DMS153 treated with DMSO at 0.1 percent for 48 hours (cell line): ENCODE measurements at regions not wholly inside any gene's neighbourhood (a gene's known extent, or its start where the extent isn't known, plus 50 kb on each side); places are given as distances from the start of the nearest gene placed in this dataset.

Source experiments
- DNase-seq: peaks from one replicate; lab custom pipeline; 2025; ENCODE audit not compliant: unreplicated experiment; lab: John Stamatoyannopoulos, UW

DNA sequence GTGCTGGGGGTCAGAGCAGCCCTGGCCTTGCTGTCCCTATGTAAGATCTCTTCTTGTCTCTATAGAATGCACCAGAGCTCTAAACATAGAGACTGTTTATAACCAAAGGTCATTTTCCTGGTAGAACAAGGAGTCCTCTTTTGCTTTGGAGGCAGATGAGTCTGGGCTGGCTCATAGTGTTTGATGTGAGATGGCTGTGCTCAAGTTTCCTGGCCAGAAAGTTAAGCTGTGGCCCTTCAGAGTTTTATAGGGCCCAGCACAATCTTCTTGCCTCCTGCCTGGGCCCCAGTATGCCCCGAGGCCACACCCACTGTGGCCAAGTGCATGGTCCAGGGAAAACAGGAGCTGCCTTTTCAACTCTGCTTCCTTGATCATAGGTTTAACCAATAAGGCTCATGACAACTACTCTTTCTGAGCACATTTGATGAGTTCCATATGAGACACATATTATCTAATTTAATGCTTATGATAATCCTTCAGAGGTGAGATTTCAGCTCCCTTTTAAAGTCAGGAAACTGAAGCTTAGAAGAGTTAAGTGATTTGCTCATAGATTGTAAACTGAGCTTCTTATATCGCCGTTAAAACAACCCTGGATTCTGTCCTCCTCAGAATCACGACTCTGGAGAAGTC lies 66.3 kb downstream of the MYCN start:
- no peak for DNase-seq

DNA sequence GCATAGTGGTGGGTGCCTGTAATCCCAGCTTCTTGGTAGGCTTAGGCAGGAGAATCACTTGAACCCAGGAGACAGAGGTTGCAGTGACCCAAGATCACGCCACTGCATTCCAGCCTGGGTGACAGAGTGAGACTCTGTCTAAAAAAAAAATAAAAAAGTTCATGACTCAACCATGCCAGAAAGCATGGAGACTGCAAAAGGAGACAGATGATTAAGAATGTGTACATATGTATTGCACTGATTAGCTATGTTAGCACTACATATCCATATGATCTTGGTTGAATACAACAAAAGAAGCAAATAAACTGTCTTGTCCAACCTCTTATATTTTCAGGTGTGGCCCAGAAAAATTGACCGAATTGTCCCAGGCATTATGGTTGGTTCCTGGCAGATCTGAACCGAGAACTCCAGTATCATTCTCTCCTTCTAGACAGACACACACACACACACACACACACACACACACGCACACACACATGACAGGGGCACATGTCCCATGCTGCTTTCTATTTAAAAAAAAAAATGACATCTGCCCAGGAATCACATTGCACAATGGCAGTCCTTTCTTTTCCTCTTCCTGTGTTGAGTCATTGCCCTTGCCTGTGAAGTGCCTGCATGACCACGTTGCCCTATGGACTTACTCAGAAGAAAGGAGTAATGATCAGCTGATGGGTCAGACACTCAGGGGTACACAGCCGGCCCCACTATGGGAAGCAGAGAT lies 65.6 kb downstream of the MYCN start:
- DNase-seq: no peak

DNA sequence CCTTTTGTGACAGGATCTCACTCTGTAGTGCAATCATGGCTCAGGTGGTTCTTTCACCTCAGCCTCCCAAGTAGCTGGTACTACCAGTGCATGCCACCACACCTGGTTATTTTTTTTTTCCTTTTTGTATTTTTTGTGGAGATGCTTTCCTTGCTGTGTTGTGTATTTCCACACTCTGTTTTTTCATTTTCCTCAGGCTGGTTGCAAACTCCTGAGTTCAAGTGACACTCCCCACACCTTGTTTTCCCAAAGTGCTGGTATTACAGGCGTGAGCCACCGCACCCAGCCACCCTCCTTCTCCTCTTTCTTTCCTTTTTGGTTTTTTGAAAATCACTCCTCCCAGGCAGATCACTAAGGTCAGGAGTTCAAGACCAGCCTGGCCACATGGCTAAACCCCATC lies 65.0 kb downstream of the MYCN start:
- DNase-seq: no peak

DNA sequence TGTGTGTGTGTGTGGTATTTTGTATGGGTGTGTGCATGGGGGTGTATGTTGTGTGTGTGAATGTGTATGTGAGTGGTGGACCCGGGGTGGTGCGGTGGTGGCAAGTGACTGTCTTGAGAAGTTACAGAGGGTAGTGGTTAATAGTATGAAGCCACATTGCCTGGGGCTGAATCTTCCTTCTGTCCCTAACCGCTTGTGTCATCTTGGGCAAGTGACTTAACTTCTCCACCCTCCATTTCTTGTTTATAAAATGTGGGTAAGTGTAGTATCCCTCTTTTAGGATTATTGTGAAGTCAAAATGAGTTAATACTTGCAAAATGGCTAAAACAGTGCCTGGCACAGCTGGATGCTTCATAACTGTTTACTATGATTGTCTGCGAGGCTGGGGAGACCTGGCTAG lies 63.5 kb downstream of the MYCN start:
- DNase-seq: no peak

DNA sequence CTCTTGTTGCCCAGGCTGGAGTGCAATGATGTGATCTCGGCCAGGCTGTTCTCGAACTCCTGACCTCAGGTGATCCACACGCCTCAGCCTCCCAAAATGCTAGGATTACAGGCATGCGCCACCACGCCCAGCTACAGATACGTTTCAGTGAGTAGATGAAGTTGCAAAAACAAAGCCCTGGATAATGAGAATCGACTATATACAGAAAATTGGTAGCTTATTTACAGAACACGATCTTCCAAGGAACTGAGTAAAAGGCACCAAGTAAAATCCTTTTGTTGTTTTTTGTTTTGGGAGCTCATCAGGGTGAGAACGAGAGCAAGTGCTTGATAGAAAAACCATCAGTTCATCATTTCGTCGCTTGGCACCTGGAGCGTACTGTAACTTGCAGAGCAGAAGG lies 62.8 kb downstream of the MYCN start:
- no peak for DNase-seq

DNA sequence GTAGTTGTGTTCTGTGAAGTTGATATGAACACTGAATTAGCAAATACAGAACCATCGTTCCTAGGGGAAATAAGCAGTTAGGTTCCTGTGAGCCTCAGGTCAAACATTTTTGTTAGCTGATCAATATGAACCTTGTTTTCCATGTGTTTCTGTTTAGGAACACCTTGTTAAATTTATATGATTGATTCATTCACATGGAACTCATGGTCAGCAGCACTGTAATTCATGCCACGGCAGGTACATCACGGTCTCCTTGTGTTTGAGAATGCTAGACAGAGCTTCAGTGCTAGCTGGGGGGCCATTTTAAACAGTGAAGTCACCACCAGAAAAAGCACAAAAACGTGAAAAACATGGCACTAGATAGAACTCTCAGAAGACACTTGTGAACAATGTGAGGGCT lies 62.2 kb downstream of the MYCN start:
- DNase-seq: no peak

DNA sequence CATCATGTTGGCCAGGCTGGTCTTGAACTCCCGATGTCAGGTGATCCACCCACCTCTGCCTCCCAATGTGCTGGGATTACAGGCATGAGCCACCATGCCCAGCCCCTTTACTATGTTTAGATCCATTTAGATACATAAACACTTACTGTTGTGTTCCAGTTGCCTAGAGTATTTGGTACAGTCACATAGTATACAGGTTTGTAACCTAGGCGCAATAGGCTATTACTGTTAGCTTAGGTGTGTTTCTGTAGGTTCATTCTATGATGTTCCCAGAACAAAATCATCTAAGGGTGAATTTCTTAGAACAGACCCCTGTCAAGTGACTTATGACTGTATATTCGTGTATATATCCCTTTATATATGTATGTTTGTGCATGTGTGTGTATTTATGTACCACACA lies 61.8 kb downstream of the MYCN start:
- DNase-seq: no peak

DNA sequence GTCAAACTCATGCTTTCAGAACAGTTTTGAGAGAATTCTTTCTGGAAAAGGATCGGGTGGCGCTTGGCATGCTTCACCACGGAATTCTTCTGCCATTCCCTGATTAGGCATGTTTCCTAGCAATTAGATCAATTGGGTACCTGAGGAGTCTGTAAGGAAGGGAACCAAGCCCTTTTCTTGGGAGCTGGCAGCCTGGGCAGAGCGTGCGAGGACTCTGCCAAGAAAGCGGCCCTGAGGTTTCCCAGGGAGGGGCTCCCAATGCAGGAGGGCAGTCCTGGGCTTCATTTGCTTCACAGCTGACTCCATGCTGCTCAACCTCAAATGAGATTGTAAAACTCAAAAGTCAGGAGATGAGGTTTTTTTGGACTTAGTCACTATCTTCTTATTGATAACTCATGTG lies 60.3 kb downstream of the MYCN start:
- no peak for DNase-seq

DNA sequence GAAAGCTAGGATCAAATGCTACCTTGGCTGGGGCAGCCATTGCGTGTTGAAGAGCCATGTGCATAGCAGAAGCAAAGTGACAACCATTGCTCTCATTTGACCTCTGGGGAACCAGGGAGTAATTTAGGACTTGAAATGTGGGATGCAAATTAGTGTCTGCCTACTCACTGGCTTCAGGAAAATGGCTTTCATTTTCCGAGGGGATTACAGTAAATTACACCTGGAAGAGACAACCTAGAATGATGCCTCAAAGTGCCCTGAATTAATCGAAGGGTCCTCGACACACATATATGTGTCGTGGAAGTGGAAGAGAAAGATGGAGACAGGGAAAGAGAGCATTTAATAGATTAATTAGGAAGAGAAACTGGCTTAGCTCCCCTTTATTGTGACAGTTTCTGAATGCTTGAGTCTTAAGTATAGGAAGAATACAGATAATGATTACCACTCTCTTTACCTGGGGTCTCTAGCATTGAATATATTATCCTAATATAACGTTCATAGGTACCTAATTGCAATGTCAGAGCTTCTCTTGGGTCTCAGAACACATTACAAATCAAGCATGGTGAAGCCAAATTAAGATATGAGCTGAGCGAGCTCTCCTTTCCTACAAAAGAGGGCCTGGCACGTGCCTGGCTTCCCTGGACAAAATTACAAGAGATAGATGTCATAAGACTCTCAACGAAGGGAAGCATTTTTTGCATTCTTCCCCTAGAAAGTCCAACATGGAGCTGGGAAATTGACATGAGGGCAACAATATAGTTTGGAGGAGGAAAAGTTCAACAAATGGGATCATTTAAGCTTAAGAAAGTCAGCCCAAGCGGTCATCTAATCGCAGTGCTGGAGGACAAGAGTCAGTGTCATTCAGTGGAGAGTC lies 59.5 kb downstream of the MYCN start:
- DNase-seq: no peak

DNA sequence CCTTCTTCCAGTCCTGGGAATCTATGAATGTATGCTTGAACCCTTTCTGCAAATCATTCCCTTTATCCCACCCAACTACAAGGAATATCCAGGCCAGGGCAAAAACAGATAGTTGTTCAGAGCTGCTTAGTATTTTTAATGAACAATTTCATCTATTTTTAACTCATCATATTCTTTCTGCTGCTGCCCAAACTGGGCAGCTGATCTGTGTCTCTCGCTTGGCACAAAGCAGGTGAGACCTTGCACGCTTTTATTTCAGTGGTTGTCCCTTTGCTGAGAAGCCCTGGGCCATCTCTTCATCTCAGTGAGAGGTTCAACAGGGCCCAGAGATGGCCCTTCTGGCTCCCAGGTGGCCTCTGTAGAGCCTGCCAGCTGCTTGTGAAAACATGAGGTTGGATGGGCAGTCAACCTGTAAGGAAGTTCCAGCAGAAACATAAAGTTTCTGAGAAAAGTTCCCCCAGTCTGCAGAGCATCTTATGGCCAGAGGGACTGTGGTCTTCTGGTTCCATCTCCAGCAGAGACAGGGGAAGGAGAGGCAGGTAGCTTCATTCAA lies 57.5 kb downstream of the MYCN start:
- DNase-seq: no peak

DNA sequence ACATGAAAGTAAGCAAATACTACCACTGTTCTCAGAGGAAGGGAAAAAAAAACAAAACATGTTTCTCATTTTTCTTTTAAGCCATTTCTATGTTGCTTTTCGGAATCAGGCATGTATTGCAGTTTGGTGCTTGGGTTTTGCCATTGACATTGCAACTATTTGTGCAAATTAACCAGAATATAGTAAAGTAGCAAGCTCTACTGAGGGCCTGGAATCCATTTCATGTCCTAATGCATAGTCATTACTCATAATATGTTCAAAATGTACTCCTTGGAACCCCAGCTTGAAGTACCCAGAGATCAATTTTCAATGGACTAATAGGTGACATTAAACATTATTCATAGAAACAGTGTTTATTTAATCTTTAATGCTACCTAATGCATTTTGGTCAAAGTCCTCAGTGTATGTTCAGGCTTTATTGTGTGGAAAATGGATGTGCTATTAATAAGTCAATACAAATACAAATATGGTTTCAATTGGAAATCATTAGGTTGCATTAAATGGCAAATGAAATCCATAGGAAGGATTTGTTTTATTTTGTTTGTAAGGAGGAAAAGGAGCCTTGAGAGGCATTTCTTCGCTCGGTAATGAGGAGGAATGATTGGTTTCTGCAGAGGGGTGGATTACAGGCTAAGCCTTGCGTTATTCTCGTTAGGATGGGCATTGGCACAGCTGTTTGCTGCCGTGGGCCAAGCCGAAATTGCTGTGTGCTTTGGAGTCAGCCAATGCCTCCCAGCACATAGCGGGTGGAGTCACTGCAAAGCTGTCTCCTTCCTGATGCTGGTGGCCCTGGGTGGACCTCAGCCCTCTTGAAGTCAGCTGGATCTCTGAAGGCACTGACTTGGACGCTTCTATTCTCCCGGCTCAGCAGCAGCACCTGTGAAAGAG lies 56.4 kb downstream of the MYCN start:
- no peak for DNase-seq
